Right hindlimb (tissue), 1 donor: ENCODE measurements at regions not wholly inside any gene's neighbourhood (a gene's known extent, or its start where the extent isn't known, plus 50 kb on each side); places are given as distances from the start of the nearest gene placed in this dataset.

Source experiments
- DNase-seq: peaks from one replicate; pipeline ENCODE4 v3.0.0-alpha.2; 2018

DNA sequence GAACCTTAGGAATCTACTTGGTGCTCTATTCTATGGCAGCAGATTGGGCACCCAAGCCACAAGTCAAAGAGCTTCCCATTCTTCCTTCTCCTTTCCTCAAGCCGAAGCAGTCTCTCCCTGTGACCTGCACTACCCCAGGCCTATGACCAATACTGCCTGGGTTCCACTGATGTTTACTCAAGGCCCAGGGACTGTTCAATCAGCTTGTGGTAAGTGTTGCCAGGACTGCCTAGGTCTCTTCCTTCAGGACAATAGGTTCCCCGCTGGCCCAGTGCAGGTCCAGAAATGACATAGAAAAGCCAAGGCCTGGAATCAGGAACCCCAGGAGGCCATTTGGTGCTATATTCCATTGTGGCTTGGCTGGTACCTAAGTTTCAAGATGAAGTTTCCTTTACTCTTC, 397.9 kb downstream of the ZIC4 start:
- DNase-seq = no peak

GRCh38 chr3:147007736-147008245, 398.6 kb downstream of the ZIC4 start:
- DNase-seq = no peak

DNA sequence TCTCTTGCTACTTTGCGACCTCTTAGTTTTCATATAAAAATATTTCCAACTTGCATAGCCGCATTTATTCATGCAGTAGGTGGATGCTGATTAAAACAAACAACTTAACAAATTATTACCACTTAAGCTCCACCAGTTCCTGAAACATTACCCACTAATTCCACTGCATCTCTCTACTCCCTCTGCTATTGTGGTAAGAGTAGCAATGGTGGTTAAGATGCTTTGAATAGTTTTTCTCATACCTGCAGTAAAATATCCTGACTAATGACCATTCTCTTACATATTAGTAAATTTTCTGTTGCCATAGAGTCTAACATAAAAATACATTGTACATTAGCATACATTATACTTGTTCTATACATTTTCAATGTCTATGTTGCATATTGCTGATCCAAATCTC, 397.6 kb upstream of the PLSCR5 start:
- no peak for DNase-seq

DNA sequence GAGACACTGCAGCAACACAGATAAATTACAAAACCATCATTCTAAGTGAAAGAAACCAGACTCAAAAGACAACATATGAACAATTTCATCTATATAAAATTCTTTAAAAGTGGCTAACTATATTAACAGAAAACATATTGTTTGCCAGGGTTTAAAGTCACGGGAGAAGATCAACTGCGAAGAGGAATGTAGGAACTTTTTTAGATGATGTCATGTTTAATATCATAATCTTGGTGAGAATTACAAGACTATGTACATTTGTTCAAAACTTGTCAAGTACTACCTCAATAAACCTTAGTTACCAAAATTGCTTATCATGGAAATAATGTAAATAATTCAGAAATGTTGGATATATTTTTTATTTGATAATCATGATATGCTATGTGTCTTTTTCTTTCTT, 395.1 kb upstream of the PLSCR5 start:
- DNase-seq = no peak

DNA sequence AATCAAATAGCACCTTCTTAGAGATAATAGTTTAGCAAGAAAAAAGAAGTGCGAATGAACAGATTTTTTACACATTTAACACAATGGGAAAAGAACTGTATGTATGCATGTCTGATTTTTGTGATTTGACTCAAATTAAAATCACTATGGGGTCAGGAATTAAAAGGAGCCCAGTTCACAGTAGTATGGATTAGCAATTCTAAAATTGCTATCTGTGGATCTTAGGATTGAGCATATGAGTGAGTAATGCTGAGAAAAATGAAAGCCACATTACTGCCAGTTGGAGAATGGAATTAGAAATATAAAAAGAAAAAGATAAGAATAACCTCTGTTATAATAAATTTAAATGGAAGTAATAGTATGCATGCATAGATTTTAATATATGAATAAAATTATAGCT, 386.8 kb upstream of the PLSCR5 start:
- no peak for DNase-seq

DNA sequence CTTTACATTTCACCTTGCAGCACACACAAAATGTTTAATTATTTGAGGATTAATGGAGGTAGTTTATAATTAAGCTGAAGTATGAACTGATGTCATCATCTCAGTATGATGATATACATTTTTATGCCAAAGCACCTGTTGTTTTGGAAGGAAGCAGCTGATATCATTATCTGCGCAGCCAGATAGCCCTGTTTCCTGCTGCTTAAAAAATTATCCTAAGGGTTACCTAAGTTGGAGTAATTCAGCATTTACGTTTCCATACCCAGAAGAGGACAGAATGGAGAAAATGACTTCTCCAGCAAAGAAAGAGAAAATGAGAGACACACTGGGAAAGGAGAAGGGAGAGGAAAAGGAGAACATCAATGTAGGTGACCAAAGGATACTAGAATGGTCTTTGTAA, 370.3 kb upstream of the PLSCR5 start:
- DNase-seq = no peak

DNA sequence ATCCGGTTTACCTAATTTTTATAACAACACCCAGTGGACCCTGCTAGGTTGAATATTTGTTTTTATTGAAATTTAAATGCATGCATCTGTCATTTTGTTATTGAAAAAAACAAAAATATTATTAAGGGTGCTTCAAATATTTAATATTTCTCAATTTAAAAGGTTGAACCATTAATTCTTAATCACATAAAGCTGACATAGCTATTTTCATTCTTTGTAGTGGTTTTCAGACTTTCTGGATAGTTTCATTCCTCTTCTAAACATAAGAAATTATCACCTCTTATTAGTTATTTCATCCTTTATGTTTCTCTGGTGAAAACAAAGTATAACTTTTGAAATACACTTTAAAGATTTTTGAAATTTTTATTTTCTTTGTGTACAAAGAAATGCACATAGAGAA, 369.9 kb upstream of the PLSCR5 start:
- DNase-seq = no peak

GRCh38 chr3:146974001-146974400, 368.9 kb upstream of the PLSCR5 start:
- DNase-seq = no peak

- no peak for DNase-seq
Observed at GRCh38 chr3:146972726-146973125, 367.6 kb upstream of the PLSCR5 start.

- no peak for DNase-seq
Observed at GRCh38 chr3:146970236-146970635, 365.1 kb upstream of the PLSCR5 start.

DNA sequence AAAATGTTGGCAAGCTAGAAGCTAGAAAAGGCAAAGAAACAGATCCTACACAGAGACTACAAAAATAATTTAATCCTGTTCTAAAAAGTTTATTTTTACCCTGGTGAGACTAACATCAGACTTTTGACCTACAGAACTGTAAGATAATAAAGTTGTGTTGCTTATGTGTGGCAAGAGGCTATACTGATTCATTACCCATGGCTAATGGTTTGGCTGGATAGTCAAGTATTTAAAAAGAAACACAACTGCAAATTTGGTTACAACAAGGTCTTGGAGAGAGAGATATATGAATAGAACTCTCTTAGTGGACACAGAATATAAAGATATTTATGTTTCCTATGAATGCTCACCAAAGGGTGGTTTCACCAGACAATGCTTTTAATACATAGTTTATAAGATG, 364.2 kb upstream of the PLSCR5 start:
- DNase-seq = no peak

DNA sequence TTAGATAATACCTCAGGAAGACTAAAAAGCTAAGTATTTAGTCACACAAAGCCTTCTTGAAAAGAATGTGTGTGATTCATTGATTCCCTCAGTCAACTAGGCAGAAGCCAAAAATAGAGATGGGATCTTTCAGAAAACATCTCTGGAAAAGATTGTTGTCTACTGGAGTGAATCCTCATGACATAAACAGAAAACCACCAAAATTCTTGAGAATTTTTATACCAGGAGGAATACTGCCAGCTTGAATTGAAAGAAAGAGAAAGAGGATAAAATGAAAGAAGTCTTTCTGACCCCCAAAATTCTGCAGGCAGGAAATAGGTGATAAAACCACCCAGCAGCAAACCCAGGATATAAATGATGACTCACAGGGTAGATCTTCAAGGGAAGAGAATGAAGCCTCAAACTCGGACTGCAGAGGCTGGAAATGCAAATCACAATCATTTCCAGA, 363.1 kb upstream of the PLSCR5 start:
- DNase-seq = no peak

DNA sequence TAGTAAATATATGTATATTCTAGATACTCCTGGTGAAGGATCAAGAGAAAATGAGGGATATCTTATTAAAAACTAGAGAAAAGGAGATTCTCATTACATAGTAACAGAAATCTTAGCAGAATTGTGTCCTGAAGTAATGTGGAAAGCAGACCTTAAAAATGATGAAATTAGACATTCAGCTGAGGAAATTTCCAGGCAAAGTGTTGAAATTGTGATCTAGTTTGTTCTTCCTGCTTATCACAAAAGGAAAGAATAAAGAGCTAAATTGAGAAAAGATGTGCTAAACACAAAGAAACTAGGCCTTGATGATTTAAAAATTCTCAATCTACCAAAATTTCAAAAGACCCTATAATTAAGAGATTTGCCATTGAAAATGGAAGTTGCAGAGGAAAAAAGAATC, 362.6 kb upstream of the PLSCR5 start:
- DNase-seq = no peak

GRCh38 chr3:146966124-146966523, 361.0 kb upstream of the PLSCR5 start:
- no peak for DNase-seq

GRCh38 chr3:146953511-146953981, 348.4 kb upstream of the PLSCR5 start:
- DNase-seq = peak; percentile 75

DNA sequence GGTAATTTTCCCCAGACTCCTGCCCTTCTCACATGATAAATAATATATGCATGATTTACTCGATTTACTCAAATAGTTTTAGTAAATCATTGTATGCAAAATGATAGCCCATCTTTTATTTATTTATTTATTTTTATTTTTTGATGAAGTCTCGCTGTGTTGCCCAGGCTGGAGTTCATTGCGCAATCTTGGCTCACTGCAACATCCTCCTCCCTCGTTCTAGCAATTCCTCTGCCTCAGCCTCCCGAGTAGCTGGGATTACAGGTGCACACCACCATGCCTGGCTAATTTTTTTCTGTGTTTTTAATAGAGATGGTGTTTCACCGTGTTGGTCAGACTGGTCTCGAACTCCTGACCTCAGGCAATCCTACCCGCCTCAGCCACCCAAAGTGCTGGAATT, 343.8 kb upstream of the PLSCR5 start:
- DNase-seq = no peak

DNA sequence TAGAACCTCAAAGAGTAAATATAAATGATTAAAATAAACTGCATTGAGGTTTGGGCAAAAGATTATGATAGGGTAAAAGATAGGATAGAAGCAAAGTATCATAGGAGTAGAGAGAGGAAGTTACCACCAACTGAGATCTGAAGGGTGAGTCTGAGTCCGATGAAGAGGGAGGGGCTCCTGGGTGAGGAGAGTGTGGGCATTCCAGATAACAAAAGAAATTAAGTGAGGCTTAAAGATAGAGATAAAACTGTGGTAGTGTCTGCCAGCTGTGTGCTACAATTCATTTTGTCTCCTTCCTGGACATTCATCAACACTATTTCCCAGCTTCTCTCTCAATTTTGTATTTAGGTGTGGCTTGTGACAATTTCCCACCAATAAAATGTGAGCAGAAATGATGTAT, 343.0 kb upstream of the PLSCR5 start:
- no peak for DNase-seq

GRCh38 chr3:146929696-146930095, 324.6 kb upstream of the PLSCR5 start:
- no peak for DNase-seq

DNA sequence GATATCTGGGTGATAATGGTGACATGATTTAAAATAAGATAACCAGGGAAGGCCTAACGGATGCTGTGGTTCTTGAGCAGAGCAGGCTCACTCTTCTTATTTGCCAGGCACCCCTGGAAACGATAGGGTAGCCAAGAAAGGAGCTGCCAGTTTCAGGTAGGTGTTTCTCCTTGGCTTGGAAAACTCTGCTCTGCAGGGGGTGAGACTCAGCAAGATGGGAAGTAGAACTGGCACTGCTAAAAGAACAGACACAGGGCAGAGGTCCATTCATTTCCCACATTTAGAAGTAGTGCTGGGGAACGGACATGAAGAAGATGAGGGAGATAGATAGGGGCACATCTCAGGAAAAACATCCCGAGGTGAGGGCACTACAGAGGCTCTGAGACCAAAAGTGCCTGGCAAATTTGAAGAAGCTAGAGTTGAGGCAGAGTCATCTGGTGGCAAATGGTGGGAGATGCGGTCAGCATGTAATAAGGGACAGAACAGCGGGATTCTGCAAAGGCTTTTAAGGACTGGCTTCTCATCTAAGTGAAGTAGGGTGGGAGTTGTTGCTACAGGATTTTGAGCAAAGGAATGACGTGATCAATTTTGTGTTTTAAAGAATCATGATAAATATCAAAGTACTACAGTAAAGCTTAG, 323.4 kb upstream of the PLSCR5 start:
- DNase-seq = no peak

DNA sequence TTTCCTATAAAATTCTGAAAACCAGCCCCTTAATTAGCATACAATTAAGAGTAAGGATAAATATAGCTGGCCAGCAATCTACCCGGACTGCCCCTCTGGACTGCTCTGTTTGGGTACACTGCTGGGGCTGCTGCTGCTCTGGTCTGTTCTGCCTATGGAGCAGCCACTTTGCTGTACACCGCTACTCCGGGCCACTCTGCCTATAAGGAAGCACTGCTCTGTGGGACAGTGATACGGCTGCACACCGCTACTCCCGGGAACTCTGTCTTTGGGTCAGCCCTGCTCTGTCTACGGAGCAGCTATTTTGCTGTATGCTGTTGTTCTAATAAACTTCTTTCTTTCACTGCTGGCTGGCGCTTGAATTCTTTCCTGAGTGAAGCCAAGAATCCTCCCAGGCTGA, 316.5 kb upstream of the PLSCR5 start:
- no peak for DNase-seq

GRCh38 chr3:146914409-146914808, 309.3 kb upstream of the PLSCR5 start:
- DNase-seq = no peak

GRCh38 chr3:146912241-146913015, 307.3 kb upstream of the PLSCR5 start:
- DNase-seq = no peak

DNA sequence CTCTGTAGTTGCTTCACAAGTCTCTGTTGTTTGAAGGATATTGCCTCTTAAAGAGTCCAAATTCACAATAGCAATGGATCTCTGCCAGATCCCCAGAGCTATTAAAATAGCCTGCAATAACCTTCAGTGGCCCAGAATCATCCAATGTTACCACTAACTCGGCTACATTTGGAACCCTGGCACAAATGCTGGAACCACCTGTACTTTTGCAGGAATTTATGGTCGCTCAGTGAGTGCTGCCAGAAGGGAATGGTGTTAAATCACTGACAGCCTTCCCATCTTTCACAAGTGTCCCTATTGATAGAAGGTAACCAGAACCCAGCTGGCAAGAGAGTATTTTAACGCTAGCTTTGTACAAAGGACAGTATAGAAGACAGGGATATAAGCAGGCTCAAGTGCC, 298.8 kb upstream of the PLSCR5 start:
- peak; percentile 30 for DNase-seq

GRCh38 chr3:146899171-146899570, 294.0 kb upstream of the PLSCR5 start:
- no peak for DNase-seq
